ENCODE measurements at regions not wholly inside any gene's neighbourhood (a gene's known extent, or its start where the extent isn't known, plus 50 kb on each side); places are given as distances from the start of the nearest gene placed in this dataset.

DNA sequence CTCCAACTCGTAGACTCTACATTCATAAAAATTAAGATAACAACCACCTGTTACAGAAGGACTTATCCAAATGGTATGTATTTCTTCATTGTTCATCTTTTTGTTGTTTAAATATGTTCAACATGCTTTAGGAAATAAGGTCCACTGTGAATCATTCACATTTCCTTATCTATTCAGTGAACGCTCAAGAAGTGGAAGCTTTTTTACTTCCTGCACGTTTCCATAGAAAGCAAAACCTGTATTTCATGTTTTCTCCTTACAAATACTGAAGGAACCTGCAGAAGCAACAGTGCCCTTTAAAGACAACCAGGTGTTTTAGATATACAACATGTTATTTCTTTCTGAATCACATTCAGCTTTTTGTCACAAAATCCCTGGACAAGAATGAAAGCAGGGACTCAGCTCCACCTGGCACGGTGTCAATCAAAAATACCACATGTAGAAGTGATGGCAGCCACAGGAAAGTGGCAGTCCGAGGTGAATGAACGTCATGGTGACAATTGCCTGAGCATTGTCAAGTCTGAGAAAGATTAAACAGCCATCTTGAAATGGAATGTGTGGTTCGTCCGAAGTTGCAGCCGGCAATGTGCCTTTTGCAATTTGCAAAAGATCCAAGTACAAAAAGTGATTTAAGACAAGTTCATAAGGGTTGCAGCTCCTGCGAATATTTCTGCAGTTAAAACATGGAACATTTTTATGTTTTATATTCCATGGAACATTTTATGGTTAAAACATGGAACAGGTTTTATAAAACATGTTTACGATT, 66.7 kb upstream of the RIPOR2 start:
- ATAC-seq (ENCODE audit: low read depth) = no peak
- H3K27me3 ChIP-seq (ENCODE audit: control insufficient read depth, insufficient read depth, low read length) = no peaks in the 10 kb centered on the region
- H2BK5ac ChIP-seq (ENCODE audit: low read depth, low read length, poor library complexity, severe bottlenecking) = no peak overlapping the region
- in situ Hi-C loops (cut with MboI; ENCODE audit: low sequenced_read_pairs) (no loop called here), intact Hi-C loops (cut with micrococcal nuclease) (no loop called here), dilution Hi-C loops (cut with HindIII; ENCODE audit: low sequenced_read_pairs, unreplicated experiment) (no loop called here)
- H2BK15ac ChIP-seq (ENCODE audit: low read depth, low read length) = no peak overlapping the region
- peaks cover 6% of the 10 kb centered on the region for H3K4me1 ChIP-seq (ENCODE audit: control insufficient read depth, insufficient read depth, low read length)
- POLR2A ChIA-PET (ENCODE audit: unreplicated experiment) = no interaction called here
- H4K20me1 ChIP-seq (ENCODE audit: insufficient read depth, low read length) = no peaks in the 10 kb centered on the region
- no peak overlapping the region for H3K18ac ChIP-seq (ENCODE audit: low read depth, low read length)
- no peak overlapping the region for H4K8ac ChIP-seq (ENCODE audit: low read depth in 2 of 2, low read length in 2 of 2)
- H3K36me3 ChIP-seq (ENCODE audit: control insufficient read depth, insufficient read depth, low read length) = no peaks in the 10 kb centered on the region
- H2AFZ ChIP-seq (replicated peaks; ENCODE audit: low read length, poor library complexity) = no peak overlapping the region
- TF ChIP-seq MXI1 (IDR thresholded peaks at IDR 0.05; ENCODE audit: borderline replicate concordance, low read depth, low read length) (no peak), RCOR1 (IDR thresholded peaks at IDR 0.05; ENCODE audit: insufficient replicate concordance, low read length) (no peak), RAD21 (IDR thresholded peaks at IDR 0.05; ENCODE audit: low read length) (no peak), CEBPB (IDR thresholded peaks at IDR 0.05; ENCODE audit: low read depth, low read length) (no peak), MAZ (IDR thresholded peaks at IDR 0.05; ENCODE audit: borderline replicate concordance, low read depth, low read length) (no peak), BHLHE40 (IDR thresholded peaks at IDR 0.05; ENCODE audit: low read depth, low read length) (no peak), RFX5 (IDR thresholded peaks at IDR 0.05; ENCODE audit: low read depth, low read length) (no peak), MAFK (IDR thresholded peaks at IDR 0.05; ENCODE audit: low read depth, low read length) (no peak), CHD1 (IDR thresholded peaks at IDR 0.05; ENCODE audit: low read depth, low read length) (no peak), POLR2A (IDR thresholded peaks at IDR 0.05; ENCODE audit: low read depth, low read length) (no peak), NFE2L2 (IDR thresholded peaks at IDR 0.05; ENCODE audit: low read depth, low read length) (no peak)
- TF ChIP-seq, protein P1, sequence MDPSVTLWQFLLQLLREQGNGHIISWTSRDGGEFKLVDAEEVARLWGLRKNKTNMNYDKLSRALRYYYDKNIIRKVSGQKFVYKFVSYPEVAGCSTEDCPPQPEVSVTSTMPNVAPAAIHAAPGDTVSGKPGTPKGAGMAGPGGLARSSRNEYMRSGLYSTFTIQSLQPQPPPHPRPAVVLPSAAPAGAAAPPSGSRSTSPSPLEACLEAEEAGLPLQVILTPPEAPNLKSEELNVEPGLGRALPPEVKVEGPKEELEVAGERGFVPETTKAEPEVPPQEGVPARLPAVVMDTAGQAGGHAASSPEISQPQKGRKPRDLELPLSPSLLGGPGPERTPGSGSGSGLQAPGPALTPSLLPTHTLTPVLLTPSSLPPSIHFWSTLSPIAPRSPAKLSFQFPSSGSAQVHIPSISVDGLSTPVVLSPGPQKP (IDR thresholded peaks at IDR 0.05; ENCODE audit: borderline replicate concordance, low read depth, low read length) = no peak
- TF ChIP-seq, protein P2, sequence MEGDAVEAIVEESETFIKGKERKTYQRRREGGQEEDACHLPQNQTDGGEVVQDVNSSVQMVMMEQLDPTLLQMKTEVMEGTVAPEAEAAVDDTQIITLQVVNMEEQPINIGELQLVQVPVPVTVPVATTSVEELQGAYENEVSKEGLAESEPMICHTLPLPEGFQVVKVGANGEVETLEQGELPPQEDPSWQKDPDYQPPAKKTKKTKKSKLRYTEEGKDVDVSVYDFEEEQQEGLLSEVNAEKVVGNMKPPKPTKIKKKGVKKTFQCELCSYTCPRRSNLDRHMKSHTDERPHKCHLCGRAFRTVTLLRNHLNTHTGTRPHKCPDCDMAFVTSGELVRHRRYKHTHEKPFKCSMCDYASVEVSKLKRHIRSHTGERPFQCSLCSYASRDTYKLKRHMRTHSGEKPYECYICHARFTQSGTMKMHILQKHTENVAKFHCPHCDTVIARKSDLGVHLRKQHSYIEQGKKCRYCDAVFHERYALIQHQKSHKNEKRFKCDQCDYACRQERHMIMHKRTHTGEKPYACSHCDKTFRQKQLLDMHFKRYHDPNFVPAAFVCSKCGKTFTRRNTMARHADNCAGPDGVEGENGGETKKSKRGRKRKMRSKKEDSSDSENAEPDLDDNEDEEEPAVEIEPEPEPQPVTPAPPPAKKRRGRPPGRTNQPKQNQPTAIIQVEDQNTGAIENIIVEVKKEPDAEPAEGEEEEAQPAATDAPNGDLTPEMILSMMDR (conservative IDR thresholded peaks at IDR 0.05; ENCODE audit: low read depth, low read length) = no peak
- TF ChIP-seq, protein P3, sequence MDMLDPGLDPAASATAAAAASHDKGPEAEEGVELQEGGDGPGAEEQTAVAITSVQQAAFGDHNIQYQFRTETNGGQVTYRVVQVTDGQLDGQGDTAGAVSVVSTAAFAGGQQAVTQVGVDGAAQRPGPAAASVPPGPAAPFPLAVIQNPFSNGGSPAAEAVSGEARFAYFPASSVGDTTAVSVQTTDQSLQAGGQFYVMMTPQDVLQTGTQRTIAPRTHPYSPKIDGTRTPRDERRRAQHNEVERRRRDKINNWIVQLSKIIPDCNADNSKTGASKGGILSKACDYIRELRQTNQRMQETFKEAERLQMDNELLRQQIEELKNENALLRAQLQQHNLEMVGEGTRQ (IDR thresholded peaks at IDR 0.05; ENCODE audit: low read depth, low read length) = no peak
- no peak overlapping the region for H3K14ac ChIP-seq (replicated peaks; ENCODE audit: low read depth, low read length)
- no peaks in the 10 kb centered on the region for H3K79me1 ChIP-seq (ENCODE audit: low read depth in 1 of 2, low read length in 2 of 2)
- no peak overlapping the region for H3K23ac ChIP-seq (ENCODE audit: low read depth, low read length)
- no peak overlapping the region for H4K5ac ChIP-seq (ENCODE audit: low read depth, low read length)
- CTCF ChIA-PET = no interaction called here
- no peak for DNase-seq
- H2BK120ac ChIP-seq (ENCODE audit: low read depth, low read length) = no peak overlapping the region
- BruUV-seq (replicated peaks) = no TSS peak
- H4K91ac ChIP-seq (ENCODE audit: insufficient read depth, low read depth, low read length) = no peak overlapping the region
- peak overlapping the region; percentile 70; the same call in 1 of the 2 replicates for H2AK5ac ChIP-seq (ENCODE audit: low read depth, low read length)
- H3K9me3 ChIP-seq (ENCODE audit: control insufficient read depth, insufficient read depth, low read length) = no peaks in the 10 kb centered on the region
- peaks cover 5% of the 10 kb centered on the region for H3K9me1 ChIP-seq (ENCODE audit: insufficient read depth, low read length)
- H3K4me2 ChIP-seq (ENCODE audit: low read depth, low read length) = no peak overlapping the region
- no peak overlapping the region for H3K56ac ChIP-seq (ENCODE audit: extremely low read depth, insufficient read depth, low read length)
- H3K27ac ChIP-seq (ENCODE audit: insufficient read depth, low read length) = no peak overlapping the region
- WGBS, 2 experiments (ENCODE audit: extremely low coverage in 2 of 2, insufficient read length in 1 of 2) = 25% methylated on average over 2 of the region's 11 CpGs; no CpG with 5 or more reads in 1 of the 2 experiments
- H2BK20ac ChIP-seq (ENCODE audit: low read depth, low read length) = no peak overlapping the region
- H3K4ac ChIP-seq (ENCODE audit: low read depth, low read length) = no peak overlapping the region
- no peak overlapping the region for H3K9ac ChIP-seq (ENCODE audit: low read depth, low read length)
- H2AK9ac ChIP-seq (replicated peaks; ENCODE audit: low read depth, low read length, poor library complexity) = no peak overlapping the region
- no peak overlapping the region for H3K4me3 ChIP-seq (ENCODE audit: insufficient read depth, low read depth, low read length)

All from IMR-90 (cell line).